HCT116 (cell line): ENCODE measurements at regions not wholly inside any gene's neighbourhood (a gene's known extent, or its start where the extent isn't known, plus 50 kb on each side); places are given as distances from the start of the nearest gene placed in this dataset.

Experiments used
- ATAC-seq: fragments of 200-7000 bp; cut with Tn5 transposase; 2 replicates; pipeline ENCODE4 v1.9.1; 2020; ENCODE audit warnings: mild to moderate bottlenecking, moderate library complexity
- BruUV-seq: library from RNA; stranded (reverse); fragments of 400-500 nt; replicated peaks from 2 replicates; lab custom pipeline; 2021; lab: Mats Ljungman, UMichigan
- CTCF ChIA-PET: fragments of 300-600 bp; sonication (Branson Sonifier 250); formaldehyde crosslinking; loops from one replicate; lab custom pipeline; 2021; ENCODE audit warnings: antibody characterized with exemption; lab: Charles Lee
- POLR2A ChIA-PET: fragments of 300-600, 350-600 bp; sonication (Branson Sonifier 250); formaldehyde crosslinking; loops from one replicate; lab custom pipeline; 2021; ENCODE audit warnings: antibody characterized with exemption; lab: Charles Lee
- RAD21 ChIA-PET, 2 experiments: fragments of 300-600 bp; sonication (Branson Sonifier 250); formaldehyde crosslinking; loops; one replicate each; lab custom pipeline; 2023; ENCODE audit warnings: low total read pairs in 2 of 2; ENCODE audit not compliant: uncharacterized antibody in 2 of 2, unreplicated experiment in 2 of 2, low non-redundant PET in 1 of 2; lab: Charles Lee
- DNase-seq: peaks from one replicate; pipeline ENCODE4 v3.0.0-alpha.2; 2010; ENCODE audit warnings: low read depth, low spot score
- H2AFZ ChIP-seq: fragments of 200-600 bp; shearing (Covaris generic), sonication (generic); 2 replicates; pipeline ENCODE4 v1.6.1; 2017; ENCODE audit warnings: low read depth, mixed run types, mixed read lengths, antibody characterized with exemption, low read length; ENCODE audit not compliant: poor library complexity, severe bottlenecking
- H3K27ac ChIP-seq: 2 replicates; pipeline ENCODE4 v1.5.1; 2012; ENCODE audit warnings: low read depth, low read length
- H3K27me3 ChIP-seq: fragments of 200-600 bp; sonication (generic); 2 replicates; pipeline ENCODE4 v1.6.1; 2016; ENCODE audit warnings: mixed run types, low read length, mixed read lengths; ENCODE audit not compliant: insufficient read depth
- H3K36me3 ChIP-seq, 2 experiments: fragments of 200-500 bp in 1 of 2; fragments of 200-600 bp in 1 of 2; sonication (Bioruptor generic) in 1 of 2; sonication (generic) in 1 of 2; 2 replicates each; pipeline versions ENCODE4 v1.5.1 to v1.6.1; 2014 to 2016; ENCODE audit warnings: low read length in 2 of 2, inconsistent platforms in 1 of 2, mixed read lengths in 1 of 2, mixed run types in 1 of 2; ENCODE audit not compliant: insufficient read depth in 2 of 2, control insufficient read depth in 1 of 2
- H3K4me1 ChIP-seq, 2 experiments: fragments of 200-600 bp in 1 of 2; sonication (generic) in 1 of 2; 2 replicates each; pipeline versions ENCODE4 v1.5.1 to v1.6.1; 2012 to 2017; ENCODE audit warnings: low read length in 2 of 2, inconsistent platforms in 1 of 2, mild to moderate bottlenecking in 1 of 2, mixed read lengths in 1 of 2, mixed run types in 1 of 2, moderate library complexity in 1 of 2; ENCODE audit not compliant: insufficient read depth in 2 of 2, control insufficient read depth in 1 of 2
- H3K4me2 ChIP-seq: fragments of 200-600 bp; sonication (generic); 2 replicates; pipeline ENCODE4 v1.6.1; 2017; ENCODE audit warnings: mixed run types, low read length, mixed read lengths
- H3K4me3 ChIP-seq, 2 experiments: fragments of 200-600 bp in 1 of 2; sonication (generic) in 1 of 2; replicated peaks in 1 of 2; 2 replicates each; pipeline ENCODE4 v1.5.1; 2011 to 2016; ENCODE audit warnings: low read length in 2 of 2, control low read depth in 1 of 2, low read depth in 1 of 2, mild to moderate bottlenecking in 1 of 2, mixed read lengths in 1 of 2, mixed run types in 1 of 2
- H3K79me2 ChIP-seq: fragments of 200-600 bp; sonication (generic); 2 replicates; pipeline ENCODE4 v1.6.1; 2017; ENCODE audit warnings: mild to moderate bottlenecking, mixed run types, low read length, moderate library complexity, mixed read lengths; ENCODE audit not compliant: insufficient read depth
- H3K9ac ChIP-seq: fragments of 200-600 bp; sonication (generic); 2 replicates; pipeline ENCODE4 v1.6.1; 2016; ENCODE audit warnings: low read length, mixed read lengths
- H3K9me2 ChIP-seq: fragments of 200-600 bp; sonication (generic), shearing (Covaris generic); 2 replicates; pipeline ENCODE4 v1.6.1; 2017; ENCODE audit warnings: mixed run types, mild to moderate bottlenecking, moderate library complexity; ENCODE audit not compliant: insufficient read depth
- H3K9me3 ChIP-seq, 2 experiments: fragments of 200-500 bp in 1 of 2; fragments of 200-600 bp in 1 of 2; sonication (Bioruptor generic) in 1 of 2; sonication (generic) in 1 of 2; 2 replicates each; pipeline ENCODE4 v1.6.1; 2014 to 2017; ENCODE audit warnings: low read length in 2 of 2, mixed read lengths in 2 of 2, inconsistent platforms in 1 of 2, low read depth in 1 of 2, mild to moderate bottlenecking in 1 of 2, mixed run types in 1 of 2, moderate library complexity in 1 of 2; ENCODE audit not compliant: control insufficient read depth in 1 of 2, insufficient read depth in 1 of 2
- H4K20me1 ChIP-seq: fragments of 200-600 bp; sonication (generic), shearing (Covaris generic); 2 replicates; pipeline ENCODE4 v1.6.1; 2017; ENCODE audit warnings: mixed run types, mild to moderate bottlenecking, moderate library complexity; ENCODE audit not compliant: insufficient read depth
- ATF3 ChIP-seq: IDR thresholded peaks from 2 replicates; pipeline ENCODE4 v1.6.1; 2012
- CBX3 ChIP-seq: IDR thresholded peaks from 2 replicates; pipeline ENCODE4 v1.6.1; 2012; ENCODE audit warnings: low read depth
- CEBPB ChIP-seq: IDR thresholded peaks from 2 replicates; pipeline ENCODE4 v1.6.1; 2012; ENCODE audit warnings: low read depth
- CTCF ChIP-seq, 3 experiments: fragments of 200-600 bp in 1 of 3; sonication (generic) in 1 of 3; IDR thresholded peaks in 2 of 3; conservative IDR thresholded peaks in 1 of 3; 2 replicates each; pipeline ENCODE4 v1.5.1; 2012 to 2017; ENCODE audit warnings: low read depth in 2 of 3, low read length in 2 of 3, antibody characterized with exemption in 1 of 3, borderline replicate concordance in 1 of 3, control low read depth in 1 of 3, mild to moderate bottlenecking in 1 of 3, mixed read lengths in 1 of 3, mixed run types in 1 of 3, moderate library complexity in 1 of 3; ENCODE audit not compliant: insufficient read depth in 1 of 3
- ELF1 ChIP-seq: IDR thresholded peaks from 2 replicates; pipeline ENCODE4 v1.6.1; 2012; ENCODE audit warnings: low read depth, borderline replicate concordance
- EZH2 ChIP-seq: fragments of 200-600 bp; sonication (generic); IDR thresholded peaks from 2 replicates; pipeline ENCODE4 v1.6.1; 2017; ENCODE audit warnings: antibody characterized with exemption, mixed run types
- EZH2phosphoT487 ChIP-seq: fragments of 200-600 bp; IDR thresholded peaks from 2 replicates; pipeline ENCODE4 v1.6.1; 2018; ENCODE audit warnings: antibody characterized with exemption, borderline replicate concordance
- FOSL1 ChIP-seq: IDR thresholded peaks from 2 replicates; pipeline ENCODE4 v1.6.1; 2012; ENCODE audit warnings: low read depth
- JUND ChIP-seq: IDR thresholded peaks from 2 replicates; pipeline ENCODE4 v1.6.1; 2012
- MAX ChIP-seq: IDR thresholded peaks from 2 replicates; pipeline ENCODE4 v1.6.1; 2012
- POLR2AphosphoS5 ChIP-seq: IDR thresholded peaks from 2 replicates; pipeline ENCODE4 v1.6.1; 2011; ENCODE audit warnings: mild to moderate bottlenecking, low read depth, low read length, moderate library complexity
- RAD21 ChIP-seq: IDR thresholded peaks from 2 replicates; pipeline ENCODE4 v1.6.1; 2012; ENCODE audit warnings: low read depth, mild to moderate bottlenecking
- REST ChIP-seq: IDR thresholded peaks from 2 replicates; pipeline ENCODE4 v1.6.1; 2012; ENCODE audit warnings: low read depth
- SIN3A ChIP-seq: IDR thresholded peaks from 2 replicates; pipeline ENCODE4 v1.6.1; 2012; ENCODE audit warnings: low read depth
- SP1 ChIP-seq: IDR thresholded peaks from 2 replicates; pipeline ENCODE4 v1.6.1; 2012; ENCODE audit warnings: low read depth
- SRF ChIP-seq: IDR thresholded peaks from 2 replicates; pipeline ENCODE4 v1.6.1; 2012; ENCODE audit warnings: low read depth
- TCF7L2 ChIP-seq: IDR thresholded peaks from 2 replicates; pipeline ENCODE4 v1.7.0; 2011; ENCODE audit warnings: borderline replicate concordance, inconsistent platforms; ENCODE audit not compliant: insufficient read depth, insufficient read length; ENCODE audit errors: extremely low read depth
- YY1 ChIP-seq: IDR thresholded peaks from 2 replicates; pipeline ENCODE4 v1.6.1; 2011; ENCODE audit warnings: low read length, low read depth, moderate library complexity, mild to moderate bottlenecking; ENCODE audit not compliant: insufficient replicate concordance; ENCODE audit errors: extremely low read depth
- ZBTB33 ChIP-seq: IDR thresholded peaks from 2 replicates; pipeline ENCODE4 v1.6.1; 2011; ENCODE audit warnings: mild to moderate bottlenecking, low read length, moderate library complexity; ENCODE audit not compliant: insufficient replicate concordance; ENCODE audit errors: extremely low read depth
- ZNF274 ChIP-seq: fragments of 200-500 bp; sonication (Bioruptor generic); IDR thresholded peaks from 2 replicates; pipeline ENCODE4 v1.6.1; 2014; ENCODE audit warnings: mild to moderate bottlenecking, low read depth, low read length, inconsistent platforms
- intact Hi-C: fragments of 100-400 bp; cut with micrococcal nuclease; formaldehyde crosslinking; loops from 2 replicates; pipeline ENCODE4 v1.10.0; 2022

- H3K9me2 ChIP-seq = no peaks in the 10 kb centered on the region
- intact Hi-C loops = loop anchor here (10.0 kb wide), 2 partner anchors 444 to 624 kb away; no protein-coding TSS in a partner anchor
- CTCF ChIA-PET = interaction anchor here (1.0 to 2.0 kb wide), 2 partner anchors 70 to 442 kb away, joined by 5 to 7 read pairs; no protein-coding TSS in a partner anchor
These were observed 236.2 kb downstream of the ZPLD1 start for GRCh38 chr3:102670986-102671385.

More at GRCh38 chr3:102670986-102671385, 236.2 kb downstream of the ZPLD1 start:
- H2AFZ ChIP-seq = no peak overlapping the region
- H3K4me3 ChIP-seq = no peak overlapping the region
- RAD21 ChIA-PET = no interaction called here
- H3K36me3 ChIP-seq = no peaks in the 10 kb centered on the region
- POLR2A ChIA-PET = no interaction called here
- H3K4me1 ChIP-seq = peaks cover 0 to 4% of the 10 kb centered on the region in 2 experiments; a peak in 1 of 4 replicates
- no peak overlapping the region for H3K9ac ChIP-seq
- no peaks in the 10 kb centered on the region for H3K79me2 ChIP-seq
- no TSS peak for BruUV-seq
- H3K9me3 ChIP-seq = no peaks in the 10 kb centered on the region
- no peaks in the 10 kb centered on the region for H4K20me1 ChIP-seq
- no peaks in the 10 kb centered on the region for H3K27me3 ChIP-seq
- ATAC-seq (no peak), DNase-seq (no peak)
- TF ChIP-seq SP1 (no peak), SIN3A (no peak), RAD21 (no peak), ATF3 (no peak), EZH2phosphoT487 (no peak), EZH2 (no peak), FOSL1 (no peak), CTCF (IDR thresholded peaks at IDR 0.05 in 2 of 3, conservative IDR thresholded peaks at IDR 0.05 in 1 of 3; ENCODE audit: borderline replicate concordance in 1 of 3, insufficient read depth in 1 of 3, low read depth in 2 of 3, low read length in 2 of 3) (no peak), YY1 (no peak), ELF1 (no peak), TCF7L2 (no peak), REST (no peak), SRF (no peak), JUND (no peak), POLR2AphosphoS5 (no peak), CBX3 (no peak), ZBTB33 (no peak), MAX (no peak), CEBPB (no peak), ZNF274 (no peak)
- H3K27ac ChIP-seq = no peak overlapping the region
- no peak overlapping the region for H3K4me2 ChIP-seq
